Stimulated activated naive B cell treated with anti-CD40 and anti-IgM and Interleukin-4, amounts not matched to agents 10 μg/mL and 1 μg/mL and 100 μg/mL, for 72 hours (primary cell): ENCODE measurements at regions not wholly inside any gene's neighbourhood (a gene's known extent, or its start where the extent isn't known, plus 50 kb on each side); places are given as distances from the start of the nearest gene placed in this dataset.

Experiments
- ATAC-seq, 2 donors: fragments of 150-1000 bp; cut with Tn5 transposase; replicated peaks; 2 replicates each; pipeline ENCODE4 v1.10.0; 2021; ENCODE audit warnings: moderate library complexity in 1 of 2
- DNase-seq: peaks from one replicate; pipeline ENCODE4 v3.0.0; 2021
- H3K27ac Mint-ChIP-seq: one replicate; pipeline ENCODE4 v1.8.0; 2022; ENCODE audit warnings: mild to moderate bottlenecking, mixed read lengths
- H3K27me3 Mint-ChIP-seq, 2 donors: one replicate each; pipeline ENCODE4 v1.8.0; 2022; ENCODE audit warnings: mixed read lengths in 2 of 2
- H3K36me3 Mint-ChIP-seq, 2 donors: one replicate each; pipeline ENCODE4 v1.8.0; 2022; ENCODE audit warnings: mixed read lengths in 2 of 2, mild to moderate bottlenecking in 1 of 2
- H3K4me1 Mint-ChIP-seq, 2 donors: one replicate each; pipeline ENCODE4 v1.8.0; 2022; ENCODE audit warnings: mixed read lengths in 2 of 2, mild to moderate bottlenecking in 1 of 2
- H3K4me3 Mint-ChIP-seq, 2 donors: one replicate each; pipeline ENCODE4 v1.8.0; 2022; ENCODE audit warnings: mild to moderate bottlenecking in 2 of 2, mixed read lengths in 2 of 2, moderate library complexity in 1 of 2
- H3K9me3 Mint-ChIP-seq, 2 donors: one replicate each; pipeline ENCODE4 v1.8.0; 2022; ENCODE audit warnings: mixed read lengths in 2 of 2, mild to moderate bottlenecking in 1 of 2

GRCh38 chr2:138956116-138956515 is 175.9 kb upstream of the NXPH2 start:
- no peak for DNase-seq
- ATAC-seq: no peak
- Mint-ChIP-seq H3K36me3 (no peaks in the 10 kb centered on the region), H3K4me3 (no peak overlapping the region), H3K27ac (no peak overlapping the region), H3K4me1 (no peaks in the 10 kb centered on the region), H3K9me3 (peaks cover 4 to 8% of the 10 kb centered on the region in 2 donors), H3K27me3 (no peaks in the 10 kb centered on the region)

- Mint-ChIP-seq H3K4me3 (no peak overlapping the region), H3K27me3 (no peaks in the 10 kb centered on the region), H3K9me3 (peaks cover 0 to 6% of the 10 kb centered on the region in 2 donors), H3K4me1 (no peaks in the 10 kb centered on the region), H3K36me3 (no peaks in the 10 kb centered on the region), H3K27ac (no peak overlapping the region)
- DNase-seq (no peak), ATAC-seq (no peak)
Observed at GRCh38 chr2:138950486-138950885, 170.3 kb upstream of the NXPH2 start.

- no peak for ATAC-seq
- no peaks in the 10 kb centered on the region for H3K36me3 Mint-ChIP-seq
Observed at GRCh38 chr2:138949517-138949916, 169.3 kb upstream of the NXPH2 start.

DNA sequence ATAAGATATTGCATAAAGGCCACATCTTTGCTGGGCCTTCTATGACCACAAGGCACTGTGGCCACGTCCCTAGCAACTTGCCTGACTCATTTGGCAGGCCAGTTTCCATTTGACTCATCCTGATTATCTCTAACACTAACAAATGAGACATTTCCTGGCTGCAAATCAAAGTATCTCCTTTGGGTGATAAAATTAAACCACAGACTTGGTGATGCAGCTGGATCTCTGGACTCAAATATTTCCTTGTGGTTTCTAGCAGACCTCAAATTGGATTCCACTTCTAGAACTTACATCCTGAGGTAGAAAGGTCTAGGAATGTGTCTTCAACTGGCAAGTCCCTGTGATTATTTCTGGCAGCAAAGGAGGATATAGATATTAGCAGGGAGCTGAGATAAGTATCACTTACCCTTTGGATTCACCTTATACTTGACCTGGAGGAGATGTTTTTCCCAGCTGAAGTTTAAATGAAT is 167.9 kb upstream of the NXPH2 start:
- Mint-ChIP-seq H3K27me3 (no peaks in the 10 kb centered on the region), H3K27ac (no peak overlapping the region), H3K9me3 (peaks cover 0 to 3% of the 10 kb centered on the region in 2 donors), H3K4me3 (no peak overlapping the region), H3K4me1 (no peaks in the 10 kb centered on the region), H3K36me3 (no peaks in the 10 kb centered on the region)
- DNase-seq: no peak
- ATAC-seq: no peak

More at GRCh38 chr2:138949517-138949916, 169.3 kb upstream of the NXPH2 start:
- Mint-ChIP-seq H3K9me3 (peaks cover 0 to 4% of the 10 kb centered on the region in 2 donors), H3K27me3 (no peaks in the 10 kb centered on the region), H3K4me3 (no peak overlapping the region), H3K27ac (no peak overlapping the region), H3K4me1 (no peaks in the 10 kb centered on the region)
- DNase-seq: no peak

DNA sequence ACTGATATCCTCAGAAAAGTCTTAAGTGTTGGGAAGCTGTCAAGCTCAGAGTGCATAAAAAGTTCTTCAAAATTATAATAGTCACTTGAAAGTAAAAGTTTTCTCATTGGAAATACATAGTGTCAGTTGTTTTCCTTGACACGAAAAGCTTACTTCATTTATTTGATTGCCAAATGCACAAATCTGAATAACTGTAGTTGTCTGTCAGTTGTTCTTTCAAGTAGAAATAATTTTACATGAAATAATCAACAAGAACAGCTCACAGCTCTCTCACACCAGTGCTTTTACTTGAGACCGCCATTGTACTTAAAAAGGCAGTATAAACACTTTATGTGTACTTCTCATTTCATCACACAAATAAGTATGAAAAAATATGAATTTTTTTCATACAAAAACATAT is 163.3 kb upstream of the NXPH2 start:
- Mint-ChIP-seq H3K4me3 (no peak overlapping the region), H3K9me3 (peaks cover 0 to 6% of the 10 kb centered on the region in 2 donors), H3K27me3 (no peaks in the 10 kb centered on the region), H3K36me3 (peaks cover 0 to 1% of the 10 kb centered on the region in 2 donors), H3K4me1 (no peaks in the 10 kb centered on the region), H3K27ac (no peak overlapping the region)
- ATAC-seq (no peak), DNase-seq (no peak)

DNA sequence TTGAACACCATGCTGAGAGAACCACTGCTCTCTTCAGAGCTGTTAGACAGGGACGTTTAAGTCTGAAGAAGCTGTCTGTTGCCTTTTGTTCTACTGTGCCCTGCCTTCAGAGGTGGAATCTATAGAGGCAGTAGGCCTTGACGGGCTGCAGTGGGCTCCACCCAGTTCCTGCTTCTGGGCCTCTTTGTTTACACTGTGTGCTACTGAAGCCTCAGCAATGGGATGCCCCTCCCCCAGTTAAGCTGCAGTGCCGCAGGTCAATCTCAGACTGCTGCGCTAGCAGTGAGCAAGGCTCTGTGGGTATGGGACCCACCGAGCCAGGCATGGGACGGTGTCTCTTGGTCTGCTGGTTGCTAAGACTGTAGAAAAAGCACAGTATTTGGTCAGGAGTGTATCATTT is 162.3 kb upstream of the NXPH2 start:
- Mint-ChIP-seq H3K4me1 (no peaks in the 10 kb centered on the region), H3K27me3 (no peaks in the 10 kb centered on the region), H3K36me3 (peaks cover 0 to 1% of the 10 kb centered on the region in 2 donors), H3K9me3 (peaks cover 4 to 9% of the 10 kb centered on the region in 2 donors), H3K27ac (no peak overlapping the region), H3K4me3 (no peak overlapping the region)
- no peak for ATAC-seq
- no peak for DNase-seq

DNA sequence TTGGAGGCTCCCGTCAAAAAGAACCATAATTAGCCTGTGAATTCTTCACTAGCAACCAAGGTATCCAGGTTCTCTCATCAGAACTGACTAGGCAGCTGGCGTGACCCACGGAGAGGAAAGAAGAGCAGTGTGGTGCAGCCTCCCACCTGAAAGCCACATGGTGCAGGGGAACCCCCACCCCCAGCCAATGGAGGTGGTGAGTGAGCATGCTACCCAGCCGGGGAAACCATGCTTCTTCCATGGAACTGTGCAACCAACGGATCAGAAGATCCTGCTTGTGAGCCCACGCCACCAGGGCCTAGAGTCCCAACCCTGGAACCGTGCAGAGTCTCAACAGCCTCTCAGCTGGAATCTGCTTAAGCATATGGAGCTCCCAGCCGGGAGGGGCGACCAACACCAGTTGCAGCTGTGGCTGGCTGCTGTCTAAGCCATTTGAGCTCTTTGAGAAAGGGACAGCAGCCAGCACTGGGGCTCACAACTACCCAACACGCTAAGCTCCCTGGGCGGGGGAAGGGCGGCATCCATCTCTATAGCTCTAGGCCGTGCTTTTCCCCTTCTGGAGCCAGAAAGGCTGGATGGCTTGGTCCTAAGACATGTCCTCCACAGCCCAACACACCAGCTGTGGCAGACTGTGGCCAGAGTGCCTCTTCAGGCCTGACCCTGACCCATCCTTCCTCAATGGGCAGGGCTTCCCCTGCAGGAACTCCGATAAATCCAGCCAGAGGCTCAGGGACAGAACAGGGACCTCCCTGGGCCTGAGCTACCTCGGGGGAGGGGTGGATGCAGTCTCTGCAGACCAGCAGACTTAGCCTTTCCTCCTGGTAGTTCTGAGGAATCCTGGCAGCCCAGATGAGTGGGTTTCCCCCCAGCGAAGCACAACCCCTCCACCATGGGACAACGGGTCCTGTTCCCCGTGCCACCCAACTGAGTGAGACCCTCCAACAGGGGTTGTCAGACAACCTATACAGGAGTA is 151.4 kb upstream of the NXPH2 start:
- H3K27me3 Mint-ChIP-seq: no peaks in the 10 kb centered on the region
- no peak overlapping the region for H3K27ac Mint-ChIP-seq
- no peak for ATAC-seq
- no peaks in the 10 kb centered on the region for H3K36me3 Mint-ChIP-seq
- no peaks in the 10 kb centered on the region for H3K4me1 Mint-ChIP-seq
- H3K4me3 Mint-ChIP-seq: no peak overlapping the region
- no peak for DNase-seq
- peaks cover 0 to 4% of the 10 kb centered on the region in 2 donors for H3K9me3 Mint-ChIP-seq

GRCh38 chr2:138930571-138930970 is 150.4 kb upstream of the NXPH2 start:
- Mint-ChIP-seq H3K36me3 (no peaks in the 10 kb centered on the region), H3K27me3 (no peaks in the 10 kb centered on the region), H3K4me1 (no peaks in the 10 kb centered on the region), H3K9me3 (peaks cover 0 to 2% of the 10 kb centered on the region in 2 donors), H3K27ac (no peak overlapping the region), H3K4me3 (no peak overlapping the region)
- DNase-seq (no peak), ATAC-seq (peak in 1 of 2 donors; percentile 25)

GRCh38 chr2:138928374-138929021 is 148.3 kb upstream of the NXPH2 start:
- Mint-ChIP-seq H3K4me3 (no peak overlapping the region), H3K27ac (no peak overlapping the region), H3K4me1 (no peaks in the 10 kb centered on the region), H3K9me3 (peaks cover 0 to 1% of the 10 kb centered on the region in 2 donors), H3K27me3 (no peaks in the 10 kb centered on the region), H3K36me3 (no peaks in the 10 kb centered on the region)
- no peak for DNase-seq
- ATAC-seq: no peak

- DNase-seq: no peak
- no peaks in the 10 kb centered on the region for H3K4me1 Mint-ChIP-seq
- no peak overlapping the region for H3K27ac Mint-ChIP-seq
- no peaks in the 10 kb centered on the region for H3K9me3 Mint-ChIP-seq
- H3K36me3 Mint-ChIP-seq: no peaks in the 10 kb centered on the region
- no peaks in the 10 kb centered on the region for H3K27me3 Mint-ChIP-seq
- no peak for ATAC-seq
- no peak overlapping the region for H3K4me3 Mint-ChIP-seq
Observed at GRCh38 chr2:138922973-138923563, 142.9 kb upstream of the NXPH2 start.

DNA sequence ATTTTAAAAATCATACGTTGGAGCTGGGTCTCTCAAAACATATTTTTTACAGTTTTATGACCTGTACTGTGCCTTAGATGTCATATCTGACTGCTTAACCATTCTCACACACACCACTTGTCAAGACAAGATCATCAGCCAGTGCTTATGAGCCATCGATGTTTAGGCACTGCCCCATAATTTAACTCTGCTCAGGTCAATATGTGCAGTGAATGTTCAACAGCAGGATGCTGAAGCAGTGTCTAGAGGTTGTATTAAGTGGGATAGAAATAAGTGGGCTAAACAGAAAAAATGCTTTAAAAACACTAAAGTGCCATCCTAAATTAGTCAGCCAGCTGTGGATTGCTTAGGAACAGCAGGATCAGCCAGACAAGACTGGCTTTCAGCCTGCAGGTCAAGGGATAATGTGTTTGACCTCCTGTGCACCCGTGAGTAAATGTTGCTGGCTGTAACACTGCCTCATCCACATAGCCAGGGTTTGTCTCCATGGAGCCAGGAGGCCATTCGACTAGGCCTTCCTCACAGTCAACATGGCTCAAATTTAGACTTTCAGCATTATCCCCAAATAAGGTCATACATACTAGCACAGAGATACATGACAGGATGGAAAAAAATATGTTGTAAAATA is 139.0 kb upstream of the NXPH2 start:
- ATAC-seq (no peak), DNase-seq (no peak)
- Mint-ChIP-seq H3K4me3 (no peak overlapping the region), H3K4me1 (no peaks in the 10 kb centered on the region), H3K36me3 (no peaks in the 10 kb centered on the region), H3K27ac (no peak overlapping the region), H3K9me3 (no peaks in the 10 kb centered on the region), H3K27me3 (no peaks in the 10 kb centered on the region)

GRCh38 chr2:138910427-138910826 is 130.2 kb upstream of the NXPH2 start:
- H3K36me3 Mint-ChIP-seq: no peaks in the 10 kb centered on the region
- H3K4me3 Mint-ChIP-seq: no peak overlapping the region
- DNase-seq (no peak), ATAC-seq (no peak)
- peaks cover 0 to 3% of the 10 kb centered on the region in 2 donors for H3K9me3 Mint-ChIP-seq
- H3K4me1 Mint-ChIP-seq: no peaks in the 10 kb centered on the region
- H3K27ac Mint-ChIP-seq: no peak overlapping the region
- H3K27me3 Mint-ChIP-seq: no peaks in the 10 kb centered on the region

DNA sequence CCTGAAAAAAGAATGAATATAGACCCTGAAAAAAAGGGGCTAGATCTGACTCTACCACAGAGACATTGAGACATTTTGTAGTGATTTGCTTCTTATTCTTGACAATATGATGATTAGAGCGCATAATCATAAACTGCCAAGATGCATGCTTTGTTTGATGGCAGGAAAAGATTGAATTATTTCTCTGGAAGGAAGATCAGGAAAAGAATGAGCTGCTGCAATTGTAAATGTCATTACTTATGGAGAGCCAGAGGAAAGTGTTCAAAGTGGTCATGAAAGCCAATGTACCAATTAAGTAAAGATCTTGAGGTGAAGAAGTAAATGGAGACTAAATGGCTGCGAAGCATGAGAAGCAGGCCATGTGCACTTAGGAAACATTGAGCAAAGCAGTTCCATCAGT is 126.4 kb upstream of the NXPH2 start:
- DNase-seq (no peak), ATAC-seq (no peak)
- Mint-ChIP-seq H3K27me3 (no peaks in the 10 kb centered on the region), H3K4me3 (no peak overlapping the region), H3K27ac (no peak overlapping the region), H3K36me3 (no peaks in the 10 kb centered on the region), H3K9me3 (peaks cover 0 to 2% of the 10 kb centered on the region in 2 donors), H3K4me1 (no peaks in the 10 kb centered on the region)

DNA sequence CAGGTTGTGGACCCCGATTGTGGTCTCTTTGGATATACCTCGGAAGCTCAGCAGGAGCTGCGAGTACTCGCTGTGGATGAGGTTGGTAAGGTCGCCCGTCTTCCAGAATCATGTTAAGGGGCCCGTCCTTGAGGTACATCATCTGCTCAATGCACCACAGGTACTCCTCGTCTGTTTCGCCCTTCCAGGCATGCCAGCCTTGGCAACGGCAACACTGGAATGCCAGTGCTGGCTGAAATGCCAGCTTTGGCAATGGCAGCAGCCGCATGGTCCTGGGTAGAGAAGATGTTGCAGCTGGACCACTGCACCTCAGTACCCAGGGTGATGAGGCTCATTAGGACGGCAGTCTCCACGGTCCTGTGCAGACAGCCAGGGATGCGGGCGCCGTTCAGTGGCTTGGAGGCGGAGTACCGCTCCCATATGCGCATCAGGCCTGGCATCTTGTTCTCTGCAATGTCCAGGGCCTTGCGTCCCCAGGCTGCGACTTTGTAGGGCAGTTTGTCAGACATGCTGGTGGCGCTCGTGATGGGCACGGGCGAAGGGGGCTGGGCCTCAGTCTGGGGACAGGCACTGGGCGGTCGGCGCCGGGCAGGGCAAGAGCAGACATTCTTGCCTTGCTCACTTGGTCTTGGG is 122.2 kb upstream of the NXPH2 start:
- Mint-ChIP-seq H3K27ac (no peak overlapping the region), H3K4me1 (no peaks in the 10 kb centered on the region), H3K4me3 (no peak overlapping the region), H3K36me3 (no peaks in the 10 kb centered on the region), H3K9me3 (no peaks in the 10 kb centered on the region), H3K27me3 (no peaks in the 10 kb centered on the region)
- DNase-seq (no peak), ATAC-seq (no peak)
